D721Med (cell line): ENCODE measurements at regions not wholly inside any gene's neighbourhood (a gene's known extent, or its start where the extent isn't known, plus 50 kb on each side); places are given as distances from the start of the nearest gene placed in this dataset.
"Not testable (repeated sequence)": the region's sequence is repeated elsewhere in the genome, so short reads cannot be mapped to it uniquely, and the experiment has no call there.

ENCODE experiments used
- DNase-seq: peaks from one replicate; pipeline ENCODE4 v3.0.0; 2011; ENCODE audit warnings: low spot score; ENCODE audit not compliant: insufficient read length
- FAIRE-seq: peaks from 2 replicates; lab custom pipeline; 2011; peaks lifted over from hg19 to GRCh38; lab: Jason Lieb, UNC
- CTCF ChIP-seq: IDR thresholded peaks from 2 replicates; pipeline ENCODE4 v1.5.1; 2012; ENCODE audit warnings: mild to moderate bottlenecking, control low read depth; ENCODE audit not compliant: insufficient read depth; ENCODE audit errors: missing control alignments

GRCh38 chr2:55779459-55780421, 86.1 kb upstream of the PNPT1 start:
- DNase-seq = no peak
- TF ChIP-seq CTCF = no peak
- no peak for FAIRE-seq

GRCh38 chr2:55776966-55777365, 83.3 kb upstream of the PNPT1 start:
- FAIRE-seq = no peak
- no peak for DNase-seq
- no peak for TF ChIP-seq CTCF

GRCh38 chr2:55776479-55776878, 82.8 kb upstream of the PNPT1 start:
- TF ChIP-seq CTCF = no peak
- FAIRE-seq = no peak
- DNase-seq = no peak

GRCh38 chr2:55775828-55776227, 82.2 kb upstream of the PNPT1 start:
- TF ChIP-seq CTCF = no peak
- DNase-seq (no peak), FAIRE-seq (no peak)

GRCh38 chr2:55773651-55774050, 80.0 kb upstream of the PNPT1 start:
- not testable (repeated sequence) for DNase-seq, FAIRE-seq

- TF ChIP-seq CTCF = no peak
- DNase-seq (no peak), FAIRE-seq (no peak)
Observed at GRCh38 chr2:55772109-55772980, 78.7 kb upstream of the PNPT1 start.

- DNase-seq = no peak
- TF ChIP-seq CTCF = peak; percentile 36
- FAIRE-seq = no peak
Observed at GRCh38 chr2:55771612-55772011, 78.0 kb upstream of the PNPT1 start.
